Right lung (tissue), 2 donors: ENCODE measurements at regions not wholly inside any gene's neighbourhood (a gene's known extent, or its start where the extent isn't known, plus 50 kb on each side); places are given as distances from the start of the nearest gene placed in this dataset.

Experiments used
- DNase-seq, 2 donors: peaks; one replicate each; pipeline ENCODE4 v3.0.0-alpha.2; 2013

- DNase-seq: no peak
Observed at GRCh38 chr5:105828821-105829220, 1841.9 kb downstream of the EFNA5 start.

GRCh38 chr5:105821800-105822199, 1848.9 kb downstream of the EFNA5 start:
- DNase-seq: no peak

- peak in 1 of 2 donors; percentile 23 for DNase-seq
Observed at GRCh38 chr5:105817914-105818313, 1852.8 kb downstream of the EFNA5 start.

GRCh38 chr5:105817416-105817815, 1853.3 kb downstream of the EFNA5 start:
- DNase-seq: no peak

GRCh38 chr5:105816961-105817360, 1853.8 kb downstream of the EFNA5 start:
- DNase-seq: no peak

- no peak for DNase-seq
Observed at GRCh38 chr5:105812304-105812703, 1858.4 kb downstream of the EFNA5 start.

- no peak for DNase-seq
Observed at GRCh38 chr5:105807951-105808350, 1862.8 kb downstream of the EFNA5 start.

GRCh38 chr5:105807290-105807689, 1863.4 kb downstream of the EFNA5 start:
- DNase-seq: no peak

GRCh38 chr5:105806596-105806995, 1864.1 kb downstream of the EFNA5 start:
- DNase-seq: no peak

GRCh38 chr5:105803431-105803830, 1867.3 kb downstream of the EFNA5 start:
- DNase-seq: no peak

- DNase-seq: no peak
Observed at GRCh38 chr5:105794578-105794977, 1876.2 kb downstream of the EFNA5 start.

GRCh38 chr5:105789246-105789645, 1881.5 kb downstream of the EFNA5 start:
- DNase-seq: no peak

- no peak for DNase-seq
Observed at GRCh38 chr5:105783811-105784210, 1886.9 kb downstream of the EFNA5 start.

GRCh38 chr5:105782501-105782900, 1888.2 kb downstream of the EFNA5 start:
- DNase-seq: no peak

- no peak for DNase-seq
Observed at GRCh38 chr5:105773241-105773640, 1897.5 kb downstream of the EFNA5 start.

- no peak for DNase-seq
Observed at GRCh38 chr5:105767267-105767666, 1903.5 kb downstream of the EFNA5 start.

- no peak for DNase-seq
Observed at GRCh38 chr5:105762728-105763127, 1908.0 kb downstream of the EFNA5 start.

- DNase-seq: no peak
Observed at GRCh38 chr5:105754056-105754455, 1916.7 kb downstream of the EFNA5 start.

- no peak for DNase-seq
Observed at GRCh38 chr5:105752801-105753200, 1917.9 kb downstream of the EFNA5 start.

- DNase-seq: no peak
Observed at GRCh38 chr5:105751908-105752307, 1918.8 kb downstream of the EFNA5 start.

- no peak for DNase-seq
Observed at GRCh38 chr5:105745111-105745510, 1925.6 kb downstream of the EFNA5 start.

GRCh38 chr5:105740242-105740641, 1930.5 kb downstream of the EFNA5 start:
- DNase-seq: no peak

- no peak for DNase-seq
Observed at GRCh38 chr5:105739732-105740131, 1931.0 kb downstream of the EFNA5 start.

- no peak for DNase-seq
Observed at GRCh38 chr5:105735704-105736103, 1935.0 kb downstream of the EFNA5 start.

- no peak for DNase-seq
Observed at GRCh38 chr5:105730982-105731381, 1939.8 kb downstream of the EFNA5 start.
